ENCODE measurements at regions not wholly inside any gene's neighbourhood (a gene's known extent, or its start where the extent isn't known, plus 50 kb on each side); places are given as distances from the start of the nearest gene placed in this dataset.

- TF ChIP-seq CTCF (IDR thresholded peaks at IDR 0.05): no peak
- no peak for TF ChIP-seq ZFX (IDR thresholded peaks at IDR 0.05; ENCODE audit: borderline replicate concordance)
- no peak overlapping the region for H3K27ac ChIP-seq
Observed at GRCh38 chr13:111657013-111657412, 336.6 kb downstream of the TEX29 start.

DNA sequence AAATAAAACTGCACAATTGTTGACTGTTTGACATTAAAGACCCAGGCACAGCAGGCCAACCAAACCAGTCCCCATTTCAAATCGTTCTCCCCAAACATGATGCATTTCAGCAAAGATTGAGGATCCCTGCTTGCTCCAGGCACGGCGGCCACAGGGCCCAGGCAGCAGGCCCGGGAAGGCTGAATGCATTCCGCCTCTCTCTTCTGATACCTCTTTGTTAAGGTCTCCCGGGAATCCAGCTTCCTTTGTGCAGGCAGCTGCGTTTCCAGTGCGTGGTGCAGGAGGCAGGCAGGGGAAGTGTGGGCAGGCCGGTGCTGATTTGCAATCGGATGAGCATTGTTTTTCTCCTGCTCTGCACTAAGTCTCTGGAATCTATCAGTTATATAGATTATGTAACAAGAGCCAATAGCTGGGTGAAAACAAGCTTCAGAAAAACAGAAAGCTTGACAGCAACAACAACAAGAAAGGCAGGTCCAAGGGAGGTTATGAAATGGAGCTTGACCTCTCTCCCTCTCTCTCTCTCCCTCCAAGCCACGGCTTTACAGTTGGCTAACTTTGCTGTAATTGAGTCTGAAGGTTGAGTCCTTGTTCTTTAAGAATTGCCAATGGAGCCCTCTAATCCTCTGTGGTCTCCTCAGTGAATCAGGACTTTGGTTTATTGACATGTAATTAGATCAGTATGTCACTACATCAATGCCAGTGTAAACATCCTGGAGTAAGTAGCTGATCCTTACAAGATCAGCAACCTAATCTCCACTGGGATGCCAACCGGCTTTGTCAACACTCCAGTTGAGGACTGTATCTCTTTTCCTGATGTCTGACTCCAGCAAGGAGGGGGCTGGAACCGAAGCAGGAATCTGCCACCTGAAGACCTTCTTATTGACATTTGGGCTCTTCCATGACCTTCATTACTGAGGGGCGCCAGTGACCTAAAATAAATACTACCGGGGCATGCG is 338.0 kb downstream of the TEX29 start:
- no peak for TF ChIP-seq ZFX (IDR thresholded peaks at IDR 0.05; ENCODE audit: borderline replicate concordance)
- no peak for TF ChIP-seq CTCF (IDR thresholded peaks at IDR 0.05)
- H3K27ac ChIP-seq: no peak overlapping the region

- TF ChIP-seq ZFX (IDR thresholded peaks at IDR 0.05; ENCODE audit: borderline replicate concordance): no peak
- TF ChIP-seq CTCF (IDR thresholded peaks at IDR 0.05): no peak
- H3K27ac ChIP-seq: no peak overlapping the region
Observed at GRCh38 chr13:111659219-111659775, 338.9 kb downstream of the TEX29 start.

- H3K27ac ChIP-seq: no peak overlapping the region
- TF ChIP-seq ZFX (IDR thresholded peaks at IDR 0.05; ENCODE audit: borderline replicate concordance) (no peak), CTCF (IDR thresholded peaks at IDR 0.05) (no peak)
Observed at GRCh38 chr13:111659842-111660241, 339.4 kb downstream of the TEX29 start.

DNA sequence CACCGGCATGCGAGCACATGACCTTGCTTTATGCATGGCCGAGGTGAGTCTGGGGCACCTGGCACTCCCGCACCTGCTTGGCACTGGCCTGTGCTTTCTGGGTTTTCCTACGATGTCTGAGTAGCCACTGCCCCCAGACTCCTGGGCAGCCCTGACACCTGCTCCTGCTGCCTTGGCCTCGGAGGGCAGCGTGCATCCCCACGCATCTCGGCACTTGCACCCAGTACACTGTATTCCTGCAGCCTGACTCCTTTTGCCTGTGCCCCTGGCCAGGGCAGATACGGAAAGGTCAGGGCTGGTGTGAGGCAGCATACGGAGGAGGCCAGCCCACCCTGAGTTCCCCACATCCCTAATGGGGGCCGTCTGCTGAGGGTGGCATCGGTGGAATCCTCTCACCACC is 340.6 kb downstream of the TEX29 start:
- H3K27ac ChIP-seq: no peak overlapping the region
- no peak for TF ChIP-seq CTCF (IDR thresholded peaks at IDR 0.05)
- no peak for TF ChIP-seq ZFX (IDR thresholded peaks at IDR 0.05; ENCODE audit: borderline replicate concordance)

- TF ChIP-seq CTCF (IDR thresholded peaks at IDR 0.05) (no peak), ZFX (IDR thresholded peaks at IDR 0.05; ENCODE audit: borderline replicate concordance) (no peak)
- no peak overlapping the region for H3K27ac ChIP-seq
Observed at GRCh38 chr13:111661776-111662175, 341.3 kb downstream of the TEX29 start.

DNA sequence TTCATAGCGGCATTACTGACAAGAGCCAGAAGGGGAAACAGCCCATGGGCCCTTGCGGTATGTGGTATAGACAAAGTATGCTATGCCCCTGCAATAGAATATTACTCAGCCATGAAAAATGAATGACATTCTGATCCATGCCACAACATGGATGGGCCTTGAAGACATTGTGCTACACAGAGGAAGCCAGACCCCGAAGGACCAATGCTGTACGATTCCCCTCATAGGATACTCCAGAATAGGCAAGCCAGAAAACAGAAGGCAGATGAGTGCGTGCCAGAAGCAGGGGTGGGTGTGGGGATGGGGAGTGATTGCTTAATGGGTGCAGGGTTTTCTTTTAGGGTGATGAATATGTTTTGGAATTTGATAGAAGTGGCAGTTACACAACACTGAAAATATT is 342.0 kb downstream of the TEX29 start:
- TF ChIP-seq ZFX (IDR thresholded peaks at IDR 0.05; ENCODE audit: borderline replicate concordance): no peak
- no peak for TF ChIP-seq CTCF (IDR thresholded peaks at IDR 0.05)
- H3K27ac ChIP-seq: no peak overlapping the region
